HepG2 (cell line): ENCODE measurements at regions not wholly inside any gene's neighbourhood (a gene's known extent, or its start where the extent isn't known, plus 50 kb on each side); places are given as distances from the start of the nearest gene placed in this dataset.

Experiments used
- CBFB ChIP-seq: sonication (generic); formaldehyde crosslinking; IDR thresholded peaks from 2 replicates; pipeline ENCODE4 v1.4.0; 2020; ENCODE audit warnings: missing genetic modification reagents
- E2F1 ChIP-seq: sonication (generic); formaldehyde crosslinking; IDR thresholded peaks from 2 replicates; pipeline ENCODE4 v1.5.0; 2020; ENCODE audit warnings: missing genetic modification reagents
- EP300 ChIP-seq, 3 experiments: sonication (generic) in 1 of 3; formaldehyde crosslinking in 1 of 3; IDR thresholded peaks; 2 replicates each; pipeline versions ENCODE4 v1.5.1 to v1.6.1; 2011 to 2020; ENCODE audit warnings: low read depth in 2 of 3, low read length in 2 of 3, borderline replicate concordance in 1 of 3, improper control_type of control experiment in 1 of 3, mild to moderate bottlenecking in 1 of 3, missing genetic modification reagents in 1 of 3, moderate library complexity in 1 of 3
- ETV5 ChIP-seq: IDR thresholded peaks from 2 replicates; pipeline ENCODE4 v1.6.1; 2018; ENCODE audit warnings: missing biosample characterization, missing genetic modification reagents, inconsistent platforms, borderline replicate concordance
- PAX8 ChIP-seq: sonication (generic); formaldehyde crosslinking; IDR thresholded peaks from 2 replicates; pipeline ENCODE4 v1.8.0; 2022; ENCODE audit warnings: mild to moderate bottlenecking, missing genetic modification reagents, borderline replicate concordance
- SIN3A ChIP-seq: IDR thresholded peaks from 2 replicates; pipeline ENCODE4 v1.6.1; 2011; ENCODE audit warnings: low read depth, mild to moderate bottlenecking, control low read depth, low read length, borderline replicate concordance
- SMARCC2 ChIP-seq: fragments of 450-650 bp; IDR thresholded peaks from 2 replicates; pipeline ENCODE4 v1.6.1; 2017; ENCODE audit warnings: antibody characterized with exemption, mild to moderate bottlenecking
- SP4 ChIP-seq: sonication (generic); formaldehyde crosslinking; IDR thresholded peaks from 2 replicates; pipeline ENCODE4 v1.8.1; 2023; ENCODE audit warnings: mild to moderate bottlenecking, missing genetic modification reagents
- TEAD2 ChIP-seq: sonication (generic); formaldehyde crosslinking; IDR thresholded peaks from 2 replicates; pipeline ENCODE4 v1.9.0; 2021; ENCODE audit warnings: missing genetic modification reagents
- ZNF768 ChIP-seq: sonication (generic); formaldehyde crosslinking; IDR thresholded peaks from 2 replicates; pipeline ENCODE4 v1.4.0; 2020; ENCODE audit warnings: missing genetic modification reagents
- ZNF777 ChIP-seq: sonication (generic); formaldehyde crosslinking; IDR thresholded peaks from 2 replicates; pipeline ENCODE4 v1.4.0; 2020; ENCODE audit warnings: missing genetic modification reagents
- TF ChIP-seq, protein P1 (sequence below): sonication (generic); formaldehyde crosslinking; IDR thresholded peaks from 2 replicates; pipeline ENCODE4 v1.9.0; 2022; ENCODE audit warnings: low read depth, missing genetic modification reagents
- TF ChIP-seq, protein P2 (sequence below): sonication (generic); formaldehyde crosslinking; IDR thresholded peaks from 2 replicates; pipeline ENCODE4 v1.4.0; 2020; ENCODE audit warnings: mild to moderate bottlenecking, missing genetic modification reagents

- TF ChIP-seq EP300 (IDR thresholded peaks at IDR 0.05; ENCODE audit: low read depth in 2 of 2, low read length in 2 of 2) (no peak), EP300 (CRISPR knock-in tag; IDR thresholded peaks at IDR 0.05; ENCODE audit: borderline replicate concordance) (no peak), E2F1 (CRISPR knock-in tag) (no peak), TEAD2 (CRISPR knock-in tag) (no peak), SIN3A (no peak), PAX8 (CRISPR knock-in tag) (no peak), SMARCC2 (no peak), ZNF768 (CRISPR knock-in tag) (no peak), CBFB (no peak), ZNF777 (CRISPR knock-in tag) (no peak), ETV5 (CRISPR knock-in tag) (no peak), SP4 (CRISPR knock-in tag) (no peak)
- TF ChIP-seq, protein P1, sequence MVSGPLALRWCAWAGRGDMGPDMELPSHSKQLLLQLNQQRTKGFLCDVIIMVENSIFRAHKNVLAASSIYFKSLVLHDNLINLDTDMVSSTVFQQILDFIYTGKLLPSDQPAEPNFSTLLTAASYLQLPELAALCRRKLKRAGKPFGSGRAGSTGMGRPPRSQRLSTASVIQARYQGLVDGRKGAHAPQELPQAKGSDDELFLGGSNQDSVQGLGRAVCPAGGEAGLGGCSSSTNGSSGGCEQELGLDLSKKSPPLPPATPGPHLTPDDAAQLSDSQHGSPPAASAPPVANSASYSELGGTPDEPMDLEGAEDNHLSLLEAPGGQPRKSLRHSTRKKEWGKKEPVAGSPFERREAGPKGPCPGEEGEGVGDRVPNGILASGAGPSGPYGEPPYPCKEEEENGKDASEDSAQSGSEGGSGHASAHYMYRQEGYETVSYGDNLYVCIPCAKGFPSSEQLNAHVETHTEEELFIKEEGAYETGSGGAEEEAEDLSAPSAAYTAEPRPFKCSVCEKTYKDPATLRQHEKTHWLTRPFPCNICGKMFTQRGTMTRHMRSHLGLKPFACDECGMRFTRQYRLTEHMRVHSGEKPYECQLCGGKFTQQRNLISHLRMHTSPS (CRISPR knock-in tag): no peak
- TF ChIP-seq, protein P2, sequence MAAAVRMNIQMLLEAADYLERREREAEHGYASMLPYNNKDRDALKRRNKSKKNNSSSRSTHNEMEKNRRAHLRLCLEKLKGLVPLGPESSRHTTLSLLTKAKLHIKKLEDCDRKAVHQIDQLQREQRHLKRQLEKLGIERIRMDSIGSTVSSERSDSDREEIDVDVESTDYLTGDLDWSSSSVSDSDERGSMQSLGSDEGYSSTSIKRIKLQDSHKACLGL (CRISPR knock-in tag): no peak
Observed at GRCh38 chr16:86066811-86067210, 167.8 kb downstream of the IRF8 start.
